ENCODE measurements at regions not wholly inside any gene's neighbourhood (a gene's known extent, or its start where the extent isn't known, plus 50 kb on each side); places are given as distances from the start of the nearest gene placed in this dataset.

- Histone ChIP-seq H3K4me1 (ENCODE audit: insufficient read depth, insufficient read length) (no peaks in the 10 kb centered on the region), H3K27me3 (ENCODE audit: insufficient read depth, insufficient read length) (no peaks in the 10 kb centered on the region), H3K36me3 (ENCODE audit: insufficient read depth, insufficient read length, low read length) (no peaks in the 10 kb centered on the region), H3K4me3 (ENCODE audit: insufficient read length, low read depth) (no peak overlapping the region), H3K9me3 (ENCODE audit: insufficient read depth, low read length) (no peaks in the 10 kb centered on the region), H3K9ac (ENCODE audit: insufficient read length, low read depth) (no peak overlapping the region)
- no peak for DNase-seq (ENCODE audit: low read depth, low spot score)
- no peak for TF ChIP-seq ZNF274 (IDR thresholded peaks at IDR 0.05; ENCODE audit: low read depth, low read length)
- no peak for TF ChIP-seq YY1 (IDR thresholded peaks at IDR 0.05; ENCODE audit: insufficient read depth, insufficient read length)
- no peak for TF ChIP-seq SUZ12 (IDR thresholded peaks at IDR 0.05; ENCODE audit: extremely low read depth, insufficient read depth, insufficient read length)
These were observed 422.5 kb downstream of the LPIN1 start for GRCh38 chr2:12168791-12169388.

- H3K4me1 ChIP-seq (ENCODE audit: insufficient read depth, insufficient read length): no peaks in the 10 kb centered on the region
- no peaks in the 10 kb centered on the region for H3K36me3 ChIP-seq (ENCODE audit: insufficient read depth, insufficient read length, low read length)
- TF ChIP-seq ZNF274 (IDR thresholded peaks at IDR 0.05; ENCODE audit: low read depth, low read length): no peak
- no peak for TF ChIP-seq SUZ12 (IDR thresholded peaks at IDR 0.05; ENCODE audit: extremely low read depth, insufficient read depth, insufficient read length)
- TF ChIP-seq YY1 (IDR thresholded peaks at IDR 0.05; ENCODE audit: insufficient read depth, insufficient read length): no peak
- no peaks in the 10 kb centered on the region for H3K27me3 ChIP-seq (ENCODE audit: insufficient read depth, insufficient read length)
- H3K4me3 ChIP-seq (ENCODE audit: insufficient read length, low read depth): no peak overlapping the region
- no peak for DNase-seq (ENCODE audit: low read depth, low spot score)
- H3K9me3 ChIP-seq (ENCODE audit: insufficient read depth, low read length): no peaks in the 10 kb centered on the region
- no peak overlapping the region for H3K9ac ChIP-seq (ENCODE audit: insufficient read length, low read depth)
These were observed 423.3 kb downstream of the LPIN1 start for GRCh38 chr2:12169721-12170120.

DNA sequence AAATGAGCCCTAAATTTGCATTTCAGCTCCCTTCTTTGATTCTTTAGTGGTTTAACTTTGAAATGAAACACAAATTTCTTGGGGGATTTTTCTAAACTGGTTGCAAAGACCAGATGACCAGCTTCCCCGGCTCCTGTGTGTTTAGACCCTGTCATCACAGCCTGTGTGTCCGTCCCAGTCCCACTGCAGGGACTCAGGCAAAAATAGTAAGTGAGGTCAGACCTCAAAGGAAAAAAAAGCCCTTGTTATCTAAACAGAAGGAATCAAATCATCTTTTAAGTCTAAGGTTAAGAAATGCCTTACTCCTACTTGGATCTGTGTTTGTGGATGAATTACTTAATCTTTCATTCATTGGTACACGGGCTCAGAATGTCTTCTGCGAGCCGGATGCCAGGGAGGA lies 423.7 kb downstream of the LPIN1 start:
- Histone ChIP-seq H3K36me3 (ENCODE audit: insufficient read depth, insufficient read length, low read length) (no peaks in the 10 kb centered on the region), H3K27me3 (ENCODE audit: insufficient read depth, insufficient read length) (no peaks in the 10 kb centered on the region), H3K4me3 (ENCODE audit: insufficient read length, low read depth) (no peak overlapping the region), H3K4me1 (ENCODE audit: insufficient read depth, insufficient read length) (no peaks in the 10 kb centered on the region), H3K9ac (ENCODE audit: insufficient read length, low read depth) (no peak overlapping the region), H3K9me3 (ENCODE audit: insufficient read depth, low read length) (no peaks in the 10 kb centered on the region)
- no peak for DNase-seq (ENCODE audit: low read depth, low spot score)
- TF ChIP-seq ZNF274 (IDR thresholded peaks at IDR 0.05; ENCODE audit: low read depth, low read length) (no peak), YY1 (IDR thresholded peaks at IDR 0.05; ENCODE audit: insufficient read depth, insufficient read length) (no peak), SUZ12 (IDR thresholded peaks at IDR 0.05; ENCODE audit: extremely low read depth, insufficient read depth, insufficient read length) (no peak)

DNA sequence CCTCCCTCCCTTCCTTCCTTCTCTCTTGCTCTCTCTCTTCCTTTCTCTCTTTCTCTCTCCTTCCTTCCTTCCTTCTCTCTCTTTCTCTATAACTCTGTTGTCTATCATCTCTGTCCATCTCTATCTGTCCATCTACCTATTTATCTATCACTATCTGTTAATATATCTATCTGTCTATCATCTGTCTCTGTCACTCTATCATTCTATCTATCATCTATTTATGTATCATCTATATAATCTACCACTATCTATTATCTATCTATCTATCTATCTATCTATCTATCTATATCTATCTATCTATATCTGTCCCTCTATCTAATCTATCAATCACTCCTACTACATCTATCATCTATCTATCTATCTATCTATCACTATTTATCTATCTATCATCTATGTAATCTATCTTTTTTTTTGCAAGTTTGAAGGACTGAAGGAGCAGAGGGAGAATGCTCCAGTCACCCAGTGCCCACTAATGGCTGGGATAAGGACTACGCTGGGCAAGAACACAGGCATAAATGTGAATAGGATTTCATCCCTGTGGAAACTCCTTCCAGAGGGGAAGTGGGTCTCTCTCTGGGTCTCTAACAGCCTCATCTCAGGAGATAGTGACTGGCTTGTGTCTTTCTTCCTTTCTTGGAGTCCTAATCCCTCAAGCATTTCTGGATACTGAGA lies 427.0 kb downstream of the LPIN1 start:
- no peaks in the 10 kb centered on the region for H3K9me3 ChIP-seq (ENCODE audit: insufficient read depth, low read length)
- no peak for TF ChIP-seq SUZ12 (IDR thresholded peaks at IDR 0.05; ENCODE audit: extremely low read depth, insufficient read depth, insufficient read length)
- TF ChIP-seq YY1 (IDR thresholded peaks at IDR 0.05; ENCODE audit: insufficient read depth, insufficient read length): no peak
- TF ChIP-seq ZNF274 (IDR thresholded peaks at IDR 0.05; ENCODE audit: low read depth, low read length): no peak
- H3K36me3 ChIP-seq (ENCODE audit: insufficient read depth, insufficient read length, low read length): no peaks in the 10 kb centered on the region
- H3K4me3 ChIP-seq (ENCODE audit: insufficient read length, low read depth): no peak overlapping the region
- DNase-seq (ENCODE audit: low read depth, low spot score): no peak
- no peak overlapping the region for H3K9ac ChIP-seq (ENCODE audit: insufficient read length, low read depth)
- H3K27me3 ChIP-seq (ENCODE audit: insufficient read depth, insufficient read length): no peaks in the 10 kb centered on the region
- no peaks in the 10 kb centered on the region for H3K4me1 ChIP-seq (ENCODE audit: insufficient read depth, insufficient read length)

GRCh38 chr2:12173943-12174340 lies 427.5 kb downstream of the LPIN1 start:
- H3K9me3 ChIP-seq (ENCODE audit: insufficient read depth, low read length): no peaks in the 10 kb centered on the region

DNA sequence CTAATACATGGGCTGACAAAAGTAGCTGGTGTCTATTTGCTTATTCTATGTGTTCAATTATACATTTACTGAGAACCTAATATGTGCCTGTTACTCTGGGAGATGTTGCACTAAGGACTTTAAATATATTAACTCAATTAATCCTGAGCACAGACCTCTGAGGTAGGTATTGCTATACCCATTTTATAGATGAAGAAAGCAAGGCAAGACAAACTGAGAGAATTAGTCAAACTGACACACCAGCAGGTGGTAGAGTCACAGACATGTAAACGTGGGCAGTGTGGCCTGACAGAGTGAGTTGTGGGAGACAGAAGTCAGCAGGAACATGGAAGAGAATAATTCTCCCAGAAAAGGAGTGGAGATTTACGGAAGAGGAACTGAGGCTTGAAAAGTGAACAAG lies 428.9 kb downstream of the LPIN1 start:
- Histone ChIP-seq H3K27me3 (ENCODE audit: insufficient read depth, insufficient read length) (no peaks in the 10 kb centered on the region), H3K36me3 (ENCODE audit: insufficient read depth, insufficient read length, low read length) (no peaks in the 10 kb centered on the region), H3K4me1 (ENCODE audit: insufficient read depth, insufficient read length) (no peaks in the 10 kb centered on the region), H3K4me3 (ENCODE audit: insufficient read length, low read depth) (no peak overlapping the region), H3K9ac (ENCODE audit: insufficient read length, low read depth) (no peak overlapping the region), H3K9me3 (ENCODE audit: insufficient read depth, low read length) (no peaks in the 10 kb centered on the region)
- TF ChIP-seq YY1 (IDR thresholded peaks at IDR 0.05; ENCODE audit: insufficient read depth, insufficient read length): no peak
- no peak for TF ChIP-seq ZNF274 (IDR thresholded peaks at IDR 0.05; ENCODE audit: low read depth, low read length)
- TF ChIP-seq SUZ12 (IDR thresholded peaks at IDR 0.05; ENCODE audit: extremely low read depth, insufficient read depth, insufficient read length): no peak
- no peak for DNase-seq (ENCODE audit: low read depth, low spot score)

More at GRCh38 chr2:12173943-12174340, 427.5 kb downstream of the LPIN1 start:
- TF ChIP-seq ZNF274 (IDR thresholded peaks at IDR 0.05; ENCODE audit: low read depth, low read length) (no peak), SUZ12 (IDR thresholded peaks at IDR 0.05; ENCODE audit: extremely low read depth, insufficient read depth, insufficient read length) (no peak), YY1 (IDR thresholded peaks at IDR 0.05; ENCODE audit: insufficient read depth, insufficient read length) (no peak)
- Histone ChIP-seq H3K27me3 (ENCODE audit: insufficient read depth, insufficient read length) (no peaks in the 10 kb centered on the region), H3K36me3 (ENCODE audit: insufficient read depth, insufficient read length, low read length) (no peaks in the 10 kb centered on the region), H3K4me1 (ENCODE audit: insufficient read depth, insufficient read length) (no peaks in the 10 kb centered on the region), H3K9ac (ENCODE audit: insufficient read length, low read depth) (no peak overlapping the region), H3K4me3 (ENCODE audit: insufficient read length, low read depth) (no peak overlapping the region)
- no peak for DNase-seq (ENCODE audit: low read depth, low spot score)

- no peaks in the 10 kb centered on the region for H3K27me3 ChIP-seq (ENCODE audit: insufficient read depth, insufficient read length)
- no peak for TF ChIP-seq ZNF274 (IDR thresholded peaks at IDR 0.05; ENCODE audit: low read depth, low read length)
- no peak for TF ChIP-seq YY1 (IDR thresholded peaks at IDR 0.05; ENCODE audit: insufficient read depth, insufficient read length)
- no peak for TF ChIP-seq SUZ12 (IDR thresholded peaks at IDR 0.05; ENCODE audit: extremely low read depth, insufficient read depth, insufficient read length)
- H3K9me3 ChIP-seq (ENCODE audit: insufficient read depth, low read length): no peaks in the 10 kb centered on the region
- H3K4me1 ChIP-seq (ENCODE audit: insufficient read depth, insufficient read length): no peaks in the 10 kb centered on the region
- H3K4me3 ChIP-seq (ENCODE audit: insufficient read length, low read depth): no peak overlapping the region
- H3K36me3 ChIP-seq (ENCODE audit: insufficient read depth, insufficient read length, low read length): no peaks in the 10 kb centered on the region
- DNase-seq (ENCODE audit: low read depth, low spot score): peak; percentile 30
- H3K9ac ChIP-seq (ENCODE audit: insufficient read length, low read depth): no peak overlapping the region
These were observed 430.4 kb downstream of the LPIN1 start for GRCh38 chr2:12176623-12177454.
